Psoas muscle (tissue), 7 donors: ENCODE measurements at regions not wholly inside any gene's neighbourhood (a gene's known extent, or its start where the extent isn't known, plus 50 kb on each side); places are given as distances from the start of the nearest gene placed in this dataset.

Source experiments
- ATAC-seq, 4 donors: fragments of 200-7000 bp; cut with Tn5 transposase; one replicate each; pipeline ENCODE4 v1.9.1; 2020; ENCODE audit warnings: moderate library complexity in 3 of 4, mild to moderate bottlenecking in 2 of 4
- DNase-seq, 2 donors: peaks; one replicate each; pipeline ENCODE4 v3.0.0-alpha.2; 2020
- H3K27ac ChIP-seq: fragments of 200-600 bp; one replicate; pipeline ENCODE4 v1.8.0; 2022
- H3K27me3 ChIP-seq, 3 donors: fragments of 200-600 bp in 1 of 3; one replicate each; pipeline versions ENCODE4 v1.6.1 to v1.8.0; 2013 to 2022; ENCODE audit warnings: low read length in 2 of 3, mild to moderate bottlenecking in 2 of 3, moderate library complexity in 1 of 3; ENCODE audit not compliant: insufficient read depth in 3 of 3
- H3K36me3 ChIP-seq, 2 donors: fragments of 200-600 bp in 1 of 2; one replicate each; pipeline versions ENCODE4 v1.6.1 to v1.8.0; 2013 to 2022; ENCODE audit warnings: low read depth in 1 of 2, mild to moderate bottlenecking in 1 of 2, moderate library complexity in 1 of 2; ENCODE audit not compliant: insufficient read depth in 1 of 2
- H3K4me1 ChIP-seq: fragments of 200-600 bp; one replicate; pipeline ENCODE4 v1.8.0; 2022
- H3K4me3 ChIP-seq: fragments of 200-600 bp; one replicate; pipeline ENCODE4 v1.8.0; 2022; ENCODE audit warnings: mild to moderate bottlenecking
- H3K9me3 ChIP-seq: fragments of 200-600 bp; one replicate; pipeline ENCODE4 v1.8.0; 2022
- WGBS, 3 donors: extraction: QIAGEN DNeasy Blood & Tissue Kit; methylation state at CpG; one replicate each; pipeline versions ENCODE4 v1.1.6 to v1.1.7; 2013; 5-methylcytosine and 5-hydroxymethylcytosine counted together
- intact Hi-C, 2 donors: fragments of 100-400 bp; cut with DNase I; formaldehyde crosslinking; loops; one replicate each; pipeline versions ENCODE4 v1.11.0 to v1.14.2; 2022
- TF ChIP-seq, protein P1 (sequence below): fragments of 200-600 bp; IDR thresholded peaks from one replicate; pipeline ENCODE4 v1.8.0; 2022; ENCODE audit warnings: antibody characterized with exemption
- donor health status: healthy with polysubstance abuse.
- donor health status: DM: no; HTN: no; CAD: no; lungs with moderate emphysema.
- donor health status: Bipolar disorder and iron deficiency.
- donor health status: healthy.
- donor health status: DM: yes; HTN: yes; CAD: no.
- donor health status: DM: no; HTN: no; CAD: no.
- donor health status: DM: yes; HTN: yes; CAD: no.

DNA sequence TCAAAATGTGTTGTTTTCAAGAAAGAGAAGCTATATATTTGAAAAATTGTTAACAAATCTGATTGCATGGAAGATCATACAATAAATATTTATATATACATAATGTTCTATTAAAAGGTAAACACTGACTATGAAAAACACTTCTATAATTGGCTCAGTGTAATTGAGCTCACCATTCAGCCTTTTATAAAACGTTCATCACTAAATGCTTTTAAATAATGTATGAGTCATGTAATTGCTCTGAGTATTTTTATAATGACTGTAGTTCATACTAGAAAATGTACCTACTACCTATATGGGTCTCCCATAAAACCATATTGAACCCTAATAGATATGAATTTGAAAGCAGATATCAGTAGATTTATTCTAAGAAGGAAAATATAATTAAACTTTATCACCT, 240.4 kb upstream of the MGAT4C start:
- H3K36me3 ChIP-seq: no peaks in the 10 kb centered on the region
- TF ChIP-seq, protein P1, sequence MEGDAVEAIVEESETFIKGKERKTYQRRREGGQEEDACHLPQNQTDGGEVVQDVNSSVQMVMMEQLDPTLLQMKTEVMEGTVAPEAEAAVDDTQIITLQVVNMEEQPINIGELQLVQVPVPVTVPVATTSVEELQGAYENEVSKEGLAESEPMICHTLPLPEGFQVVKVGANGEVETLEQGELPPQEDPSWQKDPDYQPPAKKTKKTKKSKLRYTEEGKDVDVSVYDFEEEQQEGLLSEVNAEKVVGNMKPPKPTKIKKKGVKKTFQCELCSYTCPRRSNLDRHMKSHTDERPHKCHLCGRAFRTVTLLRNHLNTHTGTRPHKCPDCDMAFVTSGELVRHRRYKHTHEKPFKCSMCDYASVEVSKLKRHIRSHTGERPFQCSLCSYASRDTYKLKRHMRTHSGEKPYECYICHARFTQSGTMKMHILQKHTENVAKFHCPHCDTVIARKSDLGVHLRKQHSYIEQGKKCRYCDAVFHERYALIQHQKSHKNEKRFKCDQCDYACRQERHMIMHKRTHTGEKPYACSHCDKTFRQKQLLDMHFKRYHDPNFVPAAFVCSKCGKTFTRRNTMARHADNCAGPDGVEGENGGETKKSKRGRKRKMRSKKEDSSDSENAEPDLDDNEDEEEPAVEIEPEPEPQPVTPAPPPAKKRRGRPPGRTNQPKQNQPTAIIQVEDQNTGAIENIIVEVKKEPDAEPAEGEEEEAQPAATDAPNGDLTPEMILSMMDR: no peak
- no peak for DNase-seq
- 10 to 30% (median 10%) methylated on average over 1 of the region's 1 CpG for WGBS, 3 donors
- no peak overlapping the region for H3K4me3 ChIP-seq
- no peak for ATAC-seq
- intact Hi-C loops: no loop called here
- no peaks in the 10 kb centered on the region for H3K27me3 ChIP-seq
- H3K9me3 ChIP-seq: no peaks in the 10 kb centered on the region
- no peaks in the 10 kb centered on the region for H3K4me1 ChIP-seq
- no peak overlapping the region for H3K27ac ChIP-seq

DNA sequence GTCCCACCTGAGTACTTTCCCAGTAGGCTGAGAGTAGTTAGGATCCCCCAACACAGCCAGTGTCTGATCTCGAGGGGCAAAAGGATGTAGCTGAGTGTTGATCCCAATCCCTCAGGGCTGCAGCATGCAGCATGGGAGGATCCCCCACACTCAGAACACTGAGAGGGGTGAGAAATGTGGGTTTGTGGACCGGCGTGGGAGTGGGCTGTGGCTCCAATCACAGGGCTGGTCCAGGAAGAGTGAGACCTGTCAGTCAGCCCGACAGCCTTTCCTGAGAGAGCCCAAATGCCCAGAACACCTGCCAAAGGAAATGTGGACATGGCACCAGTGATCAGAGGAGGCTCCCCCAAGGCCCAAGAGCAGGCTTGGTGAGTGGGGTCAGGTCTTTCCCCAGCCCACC, 228.3 kb upstream of the MGAT4C start:
- intact Hi-C loops: no loop called here
- ATAC-seq (no peak), DNase-seq (no peak)
- H3K27ac ChIP-seq: no peak overlapping the region
- no peaks in the 10 kb centered on the region for H3K36me3 ChIP-seq
- TF ChIP-seq, protein P1: no peak
- WGBS, 3 donors: 89 to 90% (median 90%) methylated on average over 4 of the region's 4 CpGs
- H3K27me3 ChIP-seq: no peaks in the 10 kb centered on the region
- H3K4me1 ChIP-seq: no peaks in the 10 kb centered on the region
- no peaks in the 10 kb centered on the region for H3K9me3 ChIP-seq
- H3K4me3 ChIP-seq: no peak overlapping the region

DNA sequence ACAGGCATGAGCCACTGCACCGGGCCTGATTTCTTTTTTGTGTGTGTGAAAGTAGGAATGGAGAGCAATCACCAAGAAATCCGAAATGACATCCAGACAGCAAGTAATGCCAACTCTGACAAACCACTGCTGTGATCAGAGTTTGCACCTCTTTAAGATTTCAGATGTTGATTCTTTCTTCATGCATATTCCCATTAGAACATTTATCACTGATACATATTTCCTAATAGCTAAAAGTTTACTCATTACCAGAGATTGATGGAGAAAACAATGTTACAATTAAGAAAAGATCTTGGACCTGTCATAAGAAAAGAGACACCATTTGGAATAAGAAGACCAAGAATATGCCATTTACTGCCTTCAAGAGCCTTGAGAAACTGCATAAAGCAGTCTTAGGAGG, 217.0 kb upstream of the MGAT4C start:
- 69 to 78% (median 73%) methylated on average over 2 of the region's 2 CpGs for WGBS, 3 donors
- Histone ChIP-seq H3K27me3 (no peaks in the 10 kb centered on the region), H3K4me3 (no peak overlapping the region), H3K36me3 (no peaks in the 10 kb centered on the region), H3K27ac (no peak overlapping the region), H3K4me1 (no peaks in the 10 kb centered on the region), H3K9me3 (no peaks in the 10 kb centered on the region)
- DNase-seq (no peak), ATAC-seq (no peak)
- intact Hi-C loops: no loop called here
- TF ChIP-seq, protein P1: no peak

DNA sequence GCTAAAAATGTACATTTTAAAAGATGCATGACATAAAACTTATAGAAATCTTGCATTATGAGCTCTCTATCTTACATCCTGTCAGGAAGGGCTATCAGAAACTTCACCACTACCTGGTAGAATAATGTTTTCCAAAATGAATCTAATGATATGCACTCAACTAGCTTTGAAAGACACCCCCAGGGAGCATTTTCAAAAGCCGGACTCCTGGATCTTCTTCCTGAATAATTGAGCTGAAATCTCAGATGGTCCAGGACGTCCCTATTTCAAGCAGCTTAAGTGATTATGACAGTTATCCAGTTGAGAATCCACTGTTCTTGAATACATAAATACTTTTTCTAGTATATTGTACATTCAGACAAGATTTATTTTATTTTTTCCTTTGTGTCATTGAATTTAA, 200.6 kb upstream of the MGAT4C start:
- H3K4me3 ChIP-seq: no peak overlapping the region
- DNase-seq (no peak), ATAC-seq (no peak)
- H3K27me3 ChIP-seq: no peaks in the 10 kb centered on the region
- 22 to 30% (median 26%) methylated on average over 2 of the region's 2 CpGs for WGBS, 3 donors
- no peaks in the 10 kb centered on the region for H3K9me3 ChIP-seq
- TF ChIP-seq, protein P1: no peak
- H3K36me3 ChIP-seq: no peaks in the 10 kb centered on the region
- no peaks in the 10 kb centered on the region for H3K4me1 ChIP-seq
- no peak overlapping the region for H3K27ac ChIP-seq
- intact Hi-C loops: no loop called here

DNA sequence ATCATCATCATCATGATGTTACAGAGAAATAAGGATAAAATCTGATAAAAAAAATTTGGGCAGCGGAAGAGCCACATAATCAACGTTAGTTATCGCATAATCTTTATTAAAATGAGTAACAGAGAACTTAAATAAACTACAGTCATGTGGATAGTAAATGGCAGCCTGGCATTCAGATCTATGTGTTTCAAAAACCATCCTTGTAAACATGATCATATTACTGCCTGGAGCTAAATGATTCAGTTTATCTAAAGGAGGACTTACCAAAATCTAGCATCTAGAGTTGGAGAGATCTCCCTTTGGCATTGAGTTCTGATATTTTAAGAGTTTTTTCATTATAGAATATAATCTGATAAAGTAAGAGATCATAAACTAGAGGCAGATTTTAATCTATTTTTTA, 200.1 kb upstream of the MGAT4C start:
- H3K36me3 ChIP-seq: no peaks in the 10 kb centered on the region
- TF ChIP-seq, protein P1: no peak
- no peak for ATAC-seq

More for the DNA sequence above, 200.1 kb upstream of the MGAT4C start:
- Histone ChIP-seq H3K4me1 (no peaks in the 10 kb centered on the region), H3K27ac (no peak overlapping the region), H3K9me3 (no peaks in the 10 kb centered on the region), H3K27me3 (no peaks in the 10 kb centered on the region), H3K4me3 (no peak overlapping the region)
- DNase-seq: no peak
- WGBS, 3 donors: 88 to 93% (median 90%) methylated on average over 3 of the region's 3 CpGs
- intact Hi-C loops: no loop called here
